ENCODE measurements at regions not wholly inside any gene's neighbourhood (a gene's known extent, or its start where the extent isn't known, plus 50 kb on each side); places are given as distances from the start of the nearest gene placed in this dataset.
"Not testable (repeated sequence)": the region's sequence is repeated elsewhere in the genome, so short reads cannot be mapped to it uniquely, and the experiment has no call there.

DNA sequence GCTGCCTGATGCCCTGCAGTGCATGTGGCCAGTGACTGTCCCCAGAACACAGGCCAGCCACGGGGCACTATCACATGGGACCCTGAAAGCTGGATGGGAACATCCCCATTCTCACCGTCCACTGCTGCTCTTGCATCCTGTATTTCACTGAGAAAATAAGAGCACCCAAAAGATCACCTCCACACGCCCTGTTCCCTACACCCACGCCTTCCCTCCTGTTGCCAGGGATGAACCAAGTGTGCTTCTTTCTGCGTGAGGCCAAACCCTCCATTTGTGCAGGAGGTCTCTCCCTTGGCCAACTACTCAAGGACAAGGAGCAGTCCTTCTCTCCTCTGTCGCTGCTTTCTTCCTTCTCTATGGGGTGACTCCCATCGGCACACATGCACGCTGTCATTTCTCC lies 118.3 kb downstream of the LRRC37A3 start:
- DNase-seq (ENCODE audit: low read depth): not testable (repeated sequence)

DNA sequence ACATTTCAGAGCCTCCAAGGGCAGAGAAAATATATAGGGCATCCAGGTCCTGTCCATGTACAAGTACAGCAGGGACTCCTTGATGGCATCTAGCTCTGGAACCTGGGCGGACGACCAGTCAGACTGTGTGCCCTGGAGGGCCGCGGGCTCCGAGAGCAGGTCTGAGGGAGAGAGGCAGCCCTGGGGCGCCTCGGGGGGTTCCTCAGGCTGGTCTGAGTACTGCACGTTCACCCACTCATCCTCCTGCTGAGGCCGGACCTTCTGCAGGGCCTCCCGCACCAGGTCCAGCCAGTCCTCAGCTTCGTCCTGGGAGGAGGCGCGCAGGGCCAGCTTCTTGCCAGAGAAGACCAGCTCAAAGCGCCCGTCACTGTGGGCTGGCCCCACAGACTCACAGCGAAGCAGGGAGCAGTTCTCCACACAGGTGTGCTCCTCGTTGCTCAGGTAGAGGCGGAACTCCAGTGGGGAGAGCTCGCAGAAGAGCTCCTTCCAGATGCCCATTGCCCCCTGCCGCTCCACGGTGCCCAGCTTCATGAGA lies 118.8 kb downstream of the LRRC37A3 start:
- not testable (repeated sequence) for DNase-seq (ENCODE audit: low read depth)

DNA sequence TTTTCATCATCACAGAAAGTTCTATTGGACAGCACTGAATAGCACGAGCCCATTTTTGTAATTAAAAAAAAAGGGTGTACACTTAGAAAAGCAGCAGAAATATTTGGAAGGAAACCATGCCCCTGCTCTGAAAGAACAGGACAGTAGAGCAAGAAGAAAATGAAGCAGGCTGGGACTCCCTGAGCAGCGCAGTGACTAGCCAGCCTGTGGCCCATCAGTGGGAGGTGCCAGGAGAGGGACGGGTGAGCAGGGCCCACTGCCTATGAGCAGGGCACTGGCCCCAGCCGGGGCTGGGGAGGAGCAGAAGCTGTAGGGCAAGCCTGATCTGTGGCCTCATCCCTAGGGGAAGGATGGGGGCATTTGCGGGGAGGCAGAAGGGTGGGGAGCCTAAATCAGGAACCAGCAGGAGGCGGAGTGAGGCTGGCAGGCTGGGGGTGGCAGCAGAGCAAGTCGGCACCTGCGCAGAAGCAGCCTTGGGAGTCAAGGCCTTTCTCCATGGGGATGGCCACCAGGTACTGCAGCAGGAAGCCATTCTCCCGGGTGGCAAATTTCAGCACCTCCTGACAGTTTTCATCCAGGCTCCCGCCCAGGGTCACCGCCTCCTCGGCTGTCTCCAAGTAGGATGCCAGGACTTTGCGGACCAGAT lies 119.6 kb downstream of the LRRC37A3 start:
- DNase-seq (ENCODE audit: low read depth): not testable (repeated sequence)

DNA sequence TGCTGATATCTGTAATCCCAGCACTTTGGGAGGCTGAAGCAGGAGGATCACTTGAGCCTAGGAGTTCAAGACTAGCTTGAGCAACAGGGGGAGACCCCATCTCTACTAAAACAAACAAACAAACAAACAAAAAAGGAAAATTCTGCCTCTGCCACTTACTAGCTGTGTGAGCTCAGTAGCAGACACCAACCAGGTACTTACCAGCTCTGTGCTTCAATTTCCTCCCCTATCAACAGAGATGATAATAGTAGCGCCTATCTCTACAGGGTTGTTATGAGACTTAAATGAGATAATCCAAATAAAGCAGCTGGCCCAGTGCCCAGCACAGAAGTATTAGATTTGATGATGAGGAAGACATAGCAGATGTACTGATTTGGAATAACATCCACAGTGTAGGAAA lies 120.3 kb downstream of the LRRC37A3 start:
- not testable (repeated sequence) for DNase-seq (ENCODE audit: low read depth)

DNA sequence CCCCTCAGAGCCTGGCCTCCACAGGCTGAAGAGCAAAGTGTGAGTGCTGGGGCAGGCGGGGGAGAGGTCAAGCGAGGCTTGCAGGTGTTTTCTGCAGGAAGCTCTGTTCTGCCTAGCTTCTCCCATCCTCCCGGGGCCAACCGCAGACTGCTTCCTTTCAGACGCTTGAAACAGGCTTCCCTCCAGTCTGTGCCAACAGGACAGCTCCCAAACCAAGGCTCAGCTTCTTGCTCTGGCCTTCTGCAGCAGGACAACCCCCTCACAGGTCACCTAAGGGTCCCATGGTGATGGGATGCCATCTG lies 120.8 kb downstream of the LRRC37A3 start:
- DNase-seq (ENCODE audit: low read depth): not testable (repeated sequence)

DNA sequence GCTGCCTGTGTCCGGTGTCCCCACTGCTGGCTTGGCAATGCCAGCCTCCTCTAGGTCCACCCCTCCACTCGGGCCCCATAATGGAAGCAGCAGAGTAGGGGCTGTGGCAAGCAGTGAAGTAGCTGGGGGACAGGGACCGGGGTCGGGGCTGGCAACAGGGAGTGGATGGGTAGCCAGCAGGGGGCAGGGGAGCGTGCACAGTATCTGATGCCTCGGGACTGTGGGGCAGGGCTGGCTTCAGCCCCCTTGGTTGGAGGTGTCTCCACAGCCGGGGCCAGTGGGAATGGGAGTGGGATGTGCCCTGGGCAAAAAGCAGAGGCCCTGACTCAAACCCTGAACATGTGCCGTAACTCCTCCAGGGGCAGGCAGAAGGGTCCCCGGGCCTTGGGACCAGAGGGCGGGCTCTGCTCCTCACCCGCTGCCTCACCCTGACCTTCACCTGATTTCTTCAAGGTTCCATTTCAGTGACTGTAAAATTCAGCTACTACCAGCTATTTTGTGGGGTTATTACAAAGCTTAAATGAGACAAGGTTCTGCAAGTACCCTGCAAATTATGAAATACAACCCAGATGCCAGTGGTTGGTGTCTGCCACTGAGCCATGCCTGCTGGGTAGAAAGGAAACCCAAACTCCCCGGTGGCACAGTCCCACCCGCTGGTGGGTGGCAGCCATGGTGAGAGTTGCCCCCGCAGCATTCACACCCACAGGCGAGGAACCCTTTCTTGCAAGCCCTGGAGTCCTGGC lies 121.4 kb downstream of the LRRC37A3 start:
- not testable (repeated sequence) for DNase-seq (ENCODE audit: low read depth)

DNA sequence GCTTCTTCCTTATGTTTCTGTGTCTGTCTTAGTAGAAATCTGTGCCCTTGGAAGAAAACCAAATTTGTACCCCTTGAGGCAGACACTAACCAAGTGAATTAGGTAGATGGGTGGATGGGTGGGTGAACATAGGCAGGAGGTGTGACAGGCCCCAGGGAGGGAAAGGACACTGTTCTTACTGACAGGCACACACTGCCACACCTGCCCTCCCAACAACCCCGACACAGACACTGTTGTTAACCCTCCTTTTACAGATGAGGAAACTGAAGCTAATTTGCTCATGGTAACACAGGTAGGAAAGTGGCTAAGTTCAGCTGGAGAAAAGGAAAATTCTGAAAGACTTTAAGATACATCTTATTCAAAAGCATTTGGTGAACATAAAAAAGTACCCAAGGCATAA lies 123.9 kb downstream of the LRRC37A3 start:
- DNase-seq (ENCODE audit: low read depth): not testable (repeated sequence)

DNA sequence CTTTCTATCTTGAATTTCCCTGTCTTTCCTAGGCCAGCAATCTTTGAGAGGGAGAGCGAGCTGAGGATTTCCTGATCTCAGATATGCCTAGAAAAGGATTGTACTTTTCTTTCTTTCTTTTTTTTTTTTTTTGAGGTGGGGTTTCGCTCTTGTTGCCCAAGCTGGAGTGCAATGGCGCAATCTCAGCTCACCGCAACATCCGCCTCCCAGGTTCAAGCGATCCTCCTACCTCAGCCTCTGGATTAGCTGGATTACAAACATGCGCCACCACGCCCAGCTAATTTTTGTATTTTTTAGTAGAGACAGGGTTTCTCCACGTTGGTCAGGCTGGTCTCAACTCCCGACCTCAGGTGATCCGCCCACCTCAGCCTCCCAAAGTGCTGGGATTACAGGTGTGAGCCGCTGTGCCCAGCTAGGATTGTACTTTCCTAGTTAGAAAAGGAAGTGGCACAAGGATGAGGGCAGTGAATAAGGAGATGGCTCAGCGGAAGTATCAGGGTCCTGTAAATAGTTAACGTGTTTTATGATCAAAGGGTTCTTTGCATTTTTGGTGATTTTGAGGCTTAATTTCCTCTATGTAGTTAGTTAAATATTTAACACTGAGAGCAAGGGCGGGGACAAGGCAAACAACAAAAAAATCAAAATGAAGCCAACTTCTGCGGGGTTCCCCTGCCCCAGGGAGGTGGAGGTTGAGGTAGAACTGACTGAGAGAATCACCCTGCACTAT lies 124.6 kb downstream of the LRRC37A3 start:
- DNase-seq (ENCODE audit: low read depth): not testable (repeated sequence)

DNA sequence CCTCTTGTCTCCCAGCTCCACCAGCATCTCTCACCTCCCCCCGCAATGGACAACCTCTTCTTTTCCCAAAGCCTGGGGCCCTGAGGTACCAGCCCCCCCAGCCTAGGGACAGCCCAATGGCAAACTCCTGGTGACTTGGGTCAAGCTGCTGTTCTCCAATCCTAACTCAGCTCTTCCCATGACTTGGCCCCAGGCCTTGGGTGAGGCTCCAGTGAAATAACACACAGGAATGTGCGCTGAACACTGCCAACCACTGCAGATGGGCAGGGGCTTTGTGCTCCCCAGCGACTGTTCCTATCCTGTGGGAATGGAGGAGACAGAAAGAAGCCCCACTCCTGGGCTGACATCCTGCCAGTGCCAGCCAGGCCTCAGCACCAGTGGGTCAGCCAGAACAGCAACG lies 125.2 kb downstream of the LRRC37A3 start:
- DNase-seq (ENCODE audit: low read depth): not testable (repeated sequence)

DNA sequence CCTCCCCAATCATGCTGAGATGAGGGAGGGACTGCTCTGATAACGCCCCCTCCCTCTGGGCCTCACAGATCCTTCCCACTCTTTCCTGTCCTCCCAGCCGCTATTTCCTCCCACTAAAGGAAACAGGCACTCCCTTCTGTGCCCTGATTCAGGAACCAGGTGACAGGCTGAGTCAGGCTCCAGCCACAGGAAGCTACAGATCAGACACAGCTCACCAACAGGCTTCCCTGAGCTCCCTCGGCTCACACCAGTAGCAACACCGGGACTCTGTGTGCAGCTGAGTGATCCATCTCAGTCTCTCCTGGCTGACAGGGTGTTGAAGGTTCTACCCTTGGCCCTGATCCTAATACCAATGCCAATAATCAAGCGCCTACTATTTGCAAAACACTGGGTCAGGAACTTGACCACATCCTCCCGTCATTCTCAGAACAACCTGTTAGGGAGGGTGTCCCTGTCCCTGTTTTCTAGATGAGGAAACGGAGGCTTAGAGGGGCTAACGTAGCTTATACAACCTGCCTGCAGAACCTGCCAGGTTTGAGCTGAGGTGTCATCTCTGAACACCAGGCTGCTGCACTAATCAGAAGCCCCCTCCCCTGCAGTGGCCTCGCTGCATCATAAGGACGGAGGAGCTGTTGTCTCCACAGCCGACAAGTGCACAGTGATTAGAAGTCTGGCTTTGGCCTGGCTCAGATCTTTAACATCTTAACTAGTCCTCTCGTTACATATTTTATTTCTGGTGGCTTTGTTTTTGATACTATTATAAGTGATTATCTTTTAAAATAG lies 126.3 kb downstream of the LRRC37A3 start:
- peak; percentile 68 for DNase-seq (ENCODE audit: low read depth)

DNA sequence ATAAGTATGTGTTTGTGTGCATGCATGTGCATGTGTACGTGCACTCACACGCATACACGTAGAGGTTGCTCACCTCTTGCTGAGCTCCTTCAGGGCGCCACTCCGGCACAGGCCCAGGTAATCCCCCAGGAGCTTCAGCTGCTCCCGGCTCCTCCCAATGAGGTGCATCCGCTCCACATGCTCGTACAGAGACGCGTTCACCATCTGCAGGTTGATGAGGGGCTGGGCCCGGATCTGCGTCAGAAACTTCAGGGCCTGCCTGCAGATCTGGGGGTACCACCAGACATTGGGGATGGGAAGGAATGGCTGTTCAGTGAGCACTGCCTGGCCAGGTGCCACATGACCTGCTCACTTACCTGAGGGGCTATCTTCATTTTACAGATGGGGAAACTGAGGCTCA lies 127.0 kb downstream of the LRRC37A3 start:
- not testable (repeated sequence) for DNase-seq (ENCODE audit: low read depth)

DNA sequence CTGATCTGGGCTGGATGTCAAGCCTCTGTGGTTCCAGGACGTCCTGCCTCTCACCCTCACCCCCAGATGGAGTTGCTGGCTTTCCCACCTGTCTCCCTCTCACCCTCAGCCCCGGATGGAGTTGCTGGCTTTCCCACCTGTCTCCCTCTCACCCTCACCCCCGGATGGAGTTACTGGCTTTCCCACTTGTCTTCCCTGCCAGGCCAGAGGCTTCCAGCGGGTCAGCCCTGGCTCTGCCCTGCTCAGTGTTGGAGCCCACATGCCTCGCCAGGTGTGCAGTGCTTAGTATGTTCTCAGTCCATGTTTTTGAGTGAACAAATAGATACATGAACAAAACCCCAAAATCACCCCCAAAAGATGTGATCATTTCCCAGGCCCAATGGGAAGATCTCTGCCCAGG lies 127.6 kb downstream of the LRRC37A3 start:
- not testable (repeated sequence) for DNase-seq (ENCODE audit: low read depth)

DNA sequence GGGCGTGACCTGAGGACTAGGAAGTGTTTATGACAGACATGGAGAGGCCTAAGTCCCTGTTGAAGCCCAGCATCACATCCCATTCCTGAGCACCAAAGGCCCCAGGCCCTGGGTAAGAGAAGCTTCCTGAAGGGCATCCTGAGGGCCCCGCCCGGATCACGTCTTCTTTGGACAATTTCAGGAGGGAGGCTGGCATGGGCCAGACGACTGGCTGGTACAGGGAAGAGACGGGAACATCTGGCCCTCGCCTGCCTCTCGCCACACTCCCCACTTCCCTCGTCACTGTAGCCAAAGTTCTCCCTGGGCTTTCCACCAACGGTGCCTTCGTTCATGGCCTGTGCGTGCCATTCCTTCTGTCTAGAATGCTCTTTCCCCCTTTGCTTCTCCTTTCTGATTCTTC lies 128.1 kb downstream of the LRRC37A3 start:
- not testable (repeated sequence) for DNase-seq (ENCODE audit: low read depth)

DNA sequence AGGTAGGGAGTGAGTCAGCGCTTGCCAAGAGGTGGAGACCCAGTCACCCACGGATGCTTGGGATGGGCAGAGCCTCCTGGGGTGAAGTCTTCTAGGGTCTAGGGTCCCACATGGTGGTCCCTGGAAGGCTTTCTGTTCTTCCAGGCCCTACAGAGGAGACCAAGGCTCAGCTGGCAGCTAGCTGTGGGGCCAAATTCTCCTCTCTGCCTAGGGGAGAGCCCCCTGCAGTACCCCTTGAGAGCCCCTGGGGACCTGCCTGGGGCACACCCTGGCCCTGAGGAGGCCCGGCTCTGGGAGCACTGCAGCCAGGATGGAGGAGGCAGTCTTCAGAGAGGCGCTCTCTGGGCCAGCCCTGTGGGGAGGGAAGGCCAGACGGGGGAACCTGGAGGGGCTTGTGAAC lies 128.6 kb upstream of the SMURF2 start:
- DNase-seq (ENCODE audit: low read depth): not testable (repeated sequence)

DNA sequence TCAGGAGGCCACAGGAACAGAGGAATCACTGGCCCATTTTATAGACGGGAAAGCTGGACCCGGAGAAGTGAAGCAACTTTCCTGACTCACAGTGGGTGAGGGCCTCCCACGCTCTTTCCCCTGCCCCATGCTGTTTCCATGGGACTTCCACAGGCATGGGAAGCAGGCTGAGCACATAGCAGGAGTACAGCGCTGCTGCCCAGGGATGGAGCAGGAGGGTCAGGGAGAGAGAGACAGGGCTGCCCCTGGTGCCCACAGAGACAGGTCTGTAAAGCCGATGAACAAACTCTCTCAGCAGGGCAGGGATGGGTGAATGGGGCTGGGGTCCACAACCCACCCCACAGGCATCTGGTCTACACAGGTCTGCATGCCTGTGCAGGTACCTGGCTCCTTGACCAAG lies 128.1 kb upstream of the SMURF2 start:
- DNase-seq (ENCODE audit: low read depth): not testable (repeated sequence)

DNA sequence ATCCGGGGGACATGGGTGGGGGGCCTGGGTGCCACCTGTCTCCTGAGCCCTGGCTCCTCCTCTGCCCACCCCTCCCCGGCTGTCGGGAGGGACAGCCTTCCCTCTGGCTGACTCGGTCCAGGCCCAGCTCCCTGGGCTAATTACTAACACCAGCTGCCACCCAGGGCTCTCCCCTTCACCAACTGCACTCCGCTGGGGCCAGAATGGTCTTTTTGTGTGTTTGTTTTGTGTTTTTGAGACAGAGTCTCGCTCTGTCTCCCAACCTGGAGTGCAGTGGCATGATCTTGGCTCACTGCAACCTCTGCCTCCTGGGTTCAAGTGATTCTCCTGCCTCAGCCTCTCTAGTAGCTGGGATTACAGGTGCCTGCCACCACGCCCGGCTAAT lies 126.9 kb upstream of the SMURF2 start:
- not testable (repeated sequence) for DNase-seq (ENCODE audit: low read depth)

DNA sequence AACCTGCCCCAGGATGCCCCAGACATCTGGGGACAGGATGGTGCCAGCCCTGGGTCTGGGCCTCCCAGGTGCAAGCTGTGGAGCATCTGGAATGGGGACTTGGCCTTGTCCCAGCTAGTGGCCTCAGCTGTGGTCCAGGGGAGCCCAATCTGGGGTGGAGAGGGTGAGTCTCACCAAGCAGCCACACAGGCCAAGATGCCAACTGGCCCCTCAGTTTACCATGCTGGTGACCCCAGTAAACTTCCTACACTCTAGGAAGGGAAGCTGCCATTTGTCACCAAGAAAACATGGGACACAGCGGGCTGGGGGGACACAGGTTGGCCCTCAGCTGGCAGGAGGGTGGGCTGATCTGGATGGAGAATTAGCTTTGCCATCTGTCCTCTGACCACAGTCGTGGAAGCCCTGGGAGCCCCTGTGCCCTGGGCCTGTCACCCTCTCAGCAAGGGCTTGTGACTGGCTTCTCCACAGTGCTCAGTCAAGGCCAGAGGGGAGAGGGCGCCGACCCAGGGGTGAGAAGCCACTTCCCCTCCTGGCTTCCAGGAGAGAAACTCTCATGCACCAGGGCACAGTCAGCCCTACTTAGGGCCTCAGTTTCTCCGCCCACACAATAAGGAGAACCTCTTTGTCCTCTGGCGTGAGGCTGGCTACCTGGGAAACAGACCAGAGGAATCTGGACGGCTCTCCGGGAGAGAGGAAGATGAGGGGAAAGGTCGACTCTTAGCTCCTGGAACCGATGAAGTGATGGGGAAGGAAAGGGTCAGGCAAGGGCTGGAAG lies 126.4 kb upstream of the SMURF2 start:
- DNase-seq (ENCODE audit: low read depth): no peak

DNA sequence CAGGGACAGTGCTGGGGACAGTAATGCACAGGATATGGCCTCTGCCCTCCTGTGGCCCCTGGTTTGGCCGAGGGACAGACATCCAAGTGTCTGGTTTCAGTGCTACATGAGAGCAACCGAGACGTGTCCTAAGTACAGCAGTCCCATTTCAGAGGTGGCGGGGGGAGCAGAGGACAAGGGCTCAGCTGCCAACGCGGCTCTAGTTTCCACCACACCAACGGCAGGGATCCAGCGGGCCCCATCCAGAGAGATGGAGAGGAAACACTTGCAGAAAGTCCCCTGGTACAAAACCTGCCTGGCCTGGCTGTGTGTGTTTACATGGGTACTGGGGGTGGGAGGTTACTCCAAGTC lies 125.8 kb upstream of the SMURF2 start:
- DNase-seq (ENCODE audit: low read depth): no peak

DNA sequence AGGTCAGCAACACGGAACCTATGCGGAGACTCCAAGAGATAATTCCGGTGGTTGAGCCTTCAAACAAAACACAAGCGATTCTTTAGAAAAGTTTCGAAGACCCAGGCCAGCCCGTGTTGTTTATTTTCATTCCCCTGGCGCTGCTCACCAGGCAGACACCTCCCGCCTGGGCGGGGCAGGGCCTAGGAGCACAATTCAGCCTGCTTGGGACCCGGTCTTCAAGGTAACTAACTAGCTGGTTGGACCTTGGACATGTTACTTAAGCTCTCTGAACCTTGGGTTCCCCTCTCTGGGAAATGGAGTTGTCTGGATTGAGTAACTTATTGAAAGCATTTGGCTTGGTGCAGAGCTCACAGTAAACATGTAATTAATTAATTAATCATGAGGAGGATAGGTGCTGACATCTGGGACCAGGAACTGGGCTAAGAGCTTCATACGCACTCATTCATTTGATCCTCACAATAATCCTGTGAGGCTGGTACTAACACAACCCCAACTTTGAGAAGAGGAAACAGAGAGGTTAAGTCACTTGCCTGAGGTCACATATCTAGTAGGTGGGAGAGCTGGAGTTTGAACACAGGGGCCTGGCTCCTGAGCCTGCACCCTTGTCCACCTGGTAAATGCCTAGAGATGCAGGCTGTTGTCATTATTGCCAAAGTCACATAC lies 125.3 kb upstream of the SMURF2 start:
- DNase-seq (ENCODE audit: low read depth): no peak

DNA sequence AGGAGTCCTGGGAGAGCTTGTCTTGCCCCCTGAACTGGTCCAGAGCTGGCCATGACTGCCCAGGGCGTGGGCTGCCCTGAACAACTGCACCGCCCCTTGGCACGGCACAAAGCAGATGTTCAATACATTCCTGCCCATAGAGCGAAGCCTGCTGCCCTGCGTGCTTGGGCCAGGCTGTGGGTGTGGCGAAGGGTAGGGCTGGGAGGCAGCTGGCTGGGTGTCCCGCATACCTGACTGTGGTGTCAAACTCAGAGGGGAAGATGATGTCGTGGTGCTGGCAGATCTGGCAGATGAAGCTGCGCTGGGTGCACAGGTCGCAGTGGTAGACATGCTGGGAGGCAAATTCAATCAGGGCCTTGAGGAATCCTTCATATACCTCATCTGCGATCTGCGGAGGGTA lies 124.2 kb upstream of the SMURF2 start:
- no peak for DNase-seq (ENCODE audit: low read depth)

DNA sequence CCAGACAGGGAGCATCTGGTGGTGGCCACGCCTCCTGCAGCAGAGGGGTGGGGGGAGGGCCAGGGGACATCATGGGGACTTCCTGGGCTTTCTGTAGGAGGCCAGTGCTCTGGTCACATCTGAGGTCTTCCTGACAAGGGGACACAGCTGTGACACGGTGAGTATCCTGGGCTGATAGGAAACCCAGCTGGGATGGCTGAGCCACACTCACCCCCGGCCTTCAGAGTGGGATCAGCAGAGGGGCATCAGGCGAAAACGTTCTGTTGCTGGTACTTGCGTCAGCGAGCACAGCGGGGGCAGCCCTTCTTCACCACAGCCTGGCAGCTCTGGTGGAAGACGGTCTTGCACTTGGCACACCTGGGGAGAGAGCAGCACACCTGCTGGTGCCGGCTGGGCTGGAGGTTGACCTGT lies 122.9 kb upstream of the SMURF2 start:
- no peak for DNase-seq (ENCODE audit: low read depth)

Measured in CMK (cell line).